ENCODE measurements at regions not wholly inside any gene's neighbourhood (a gene's known extent, or its start where the extent isn't known, plus 50 kb on each side); places are given as distances from the start of the nearest gene placed in this dataset.

DNA sequence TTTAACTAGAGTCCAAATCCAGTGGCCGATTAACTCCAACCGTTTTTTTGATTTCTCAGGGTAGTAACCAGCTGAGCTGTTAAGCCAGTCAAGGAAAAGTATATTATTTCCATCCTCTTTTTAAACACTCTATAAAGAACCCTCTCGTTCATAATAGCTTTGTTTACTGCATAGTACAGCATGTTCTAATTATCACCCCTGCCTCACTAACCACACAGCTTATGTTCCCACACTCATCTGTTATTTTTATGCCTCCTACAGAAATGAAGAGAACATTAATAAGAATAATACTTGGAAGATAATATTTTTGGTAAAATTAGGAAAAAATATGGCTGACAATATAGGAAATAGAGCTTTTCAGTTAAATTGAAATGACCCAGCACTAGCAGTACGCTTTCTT, 2132.8 kb upstream of the CELF4 start:
- Mint-ChIP-seq H3K36me3 (ENCODE audit: insufficient read depth, unreplicated experiment) (peaks cover 5% of the 10 kb centered on the region), H3K9me3 (ENCODE audit: unreplicated experiment) (no peaks in the 10 kb centered on the region), H3K4me1 (ENCODE audit: insufficient read depth, unreplicated experiment) (peaks cover 11% of the 10 kb centered on the region), H3K27ac (ENCODE audit: low read depth, unreplicated experiment) (no peak overlapping the region), H3K4me3 (ENCODE audit: unreplicated experiment) (no peak overlapping the region), H3K27me3 (ENCODE audit: insufficient read depth, unreplicated experiment) (no peaks in the 10 kb centered on the region)
- BruUV-seq (replicated peaks) = no TSS peak
- ChIA-PET CTCF (interaction anchor here (0.6 kb wide), 1 partner anchor 99 kb away, joined by 3 read pairs; no protein-coding TSS in a partner anchor), POLR2A (no interaction called here)
- no peak for DNase-seq (ENCODE audit: unreplicated experiment)
- intact Hi-C loops (cut with micrococcal nuclease) = no loop called here
- TF ChIP-seq, protein P1, sequence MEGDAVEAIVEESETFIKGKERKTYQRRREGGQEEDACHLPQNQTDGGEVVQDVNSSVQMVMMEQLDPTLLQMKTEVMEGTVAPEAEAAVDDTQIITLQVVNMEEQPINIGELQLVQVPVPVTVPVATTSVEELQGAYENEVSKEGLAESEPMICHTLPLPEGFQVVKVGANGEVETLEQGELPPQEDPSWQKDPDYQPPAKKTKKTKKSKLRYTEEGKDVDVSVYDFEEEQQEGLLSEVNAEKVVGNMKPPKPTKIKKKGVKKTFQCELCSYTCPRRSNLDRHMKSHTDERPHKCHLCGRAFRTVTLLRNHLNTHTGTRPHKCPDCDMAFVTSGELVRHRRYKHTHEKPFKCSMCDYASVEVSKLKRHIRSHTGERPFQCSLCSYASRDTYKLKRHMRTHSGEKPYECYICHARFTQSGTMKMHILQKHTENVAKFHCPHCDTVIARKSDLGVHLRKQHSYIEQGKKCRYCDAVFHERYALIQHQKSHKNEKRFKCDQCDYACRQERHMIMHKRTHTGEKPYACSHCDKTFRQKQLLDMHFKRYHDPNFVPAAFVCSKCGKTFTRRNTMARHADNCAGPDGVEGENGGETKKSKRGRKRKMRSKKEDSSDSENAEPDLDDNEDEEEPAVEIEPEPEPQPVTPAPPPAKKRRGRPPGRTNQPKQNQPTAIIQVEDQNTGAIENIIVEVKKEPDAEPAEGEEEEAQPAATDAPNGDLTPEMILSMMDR (IDR thresholded peaks at IDR 0.05; ENCODE audit: unreplicated experiment) = no peak

DNA sequence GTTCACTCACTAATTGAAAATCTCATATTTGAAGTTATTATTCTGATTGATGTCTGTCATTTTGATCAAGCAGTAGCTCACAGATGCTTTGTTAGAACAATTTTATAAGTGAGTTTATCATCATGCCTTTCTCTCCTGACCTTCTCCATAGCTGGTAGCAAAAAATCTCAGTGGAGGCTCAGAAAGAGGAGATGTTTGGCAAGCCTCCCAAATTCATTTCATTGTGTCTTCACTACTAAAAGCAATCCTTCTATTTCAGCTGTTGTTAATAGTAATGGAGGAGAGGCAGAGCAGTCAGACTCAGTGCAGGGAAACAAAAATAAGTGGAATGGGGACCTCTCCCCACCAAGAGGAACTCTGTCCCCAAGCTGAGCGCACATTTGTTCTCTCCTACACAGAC, 2127.8 kb upstream of the CELF4 start:
- CTCF ChIA-PET = interaction anchor here (0.6 to 1.6 kb wide), 3 partner anchors 148 to 1275 kb away, joined by 3 to 5 read pairs (median 3); no protein-coding TSS in a partner anchor
- H3K27ac Mint-ChIP-seq (ENCODE audit: low read depth, unreplicated experiment) = no peak overlapping the region
- H3K4me1 Mint-ChIP-seq (ENCODE audit: insufficient read depth, unreplicated experiment) = no peaks in the 10 kb centered on the region
- POLR2A ChIA-PET = no interaction called here
- H3K36me3 Mint-ChIP-seq (ENCODE audit: insufficient read depth, unreplicated experiment) = no peaks in the 10 kb centered on the region
- TF ChIP-seq, protein P1 (IDR thresholded peaks at IDR 0.05; ENCODE audit: unreplicated experiment) = no peak
- no TSS peak for BruUV-seq (replicated peaks)
- no peaks in the 10 kb centered on the region for H3K9me3 Mint-ChIP-seq (ENCODE audit: unreplicated experiment)
- H3K4me3 Mint-ChIP-seq (ENCODE audit: unreplicated experiment) = no peak overlapping the region
- intact Hi-C loops (cut with micrococcal nuclease) = no loop called here
- no peak for DNase-seq (ENCODE audit: unreplicated experiment)
- H3K27me3 Mint-ChIP-seq (ENCODE audit: insufficient read depth, unreplicated experiment) = no peaks in the 10 kb centered on the region

DNA sequence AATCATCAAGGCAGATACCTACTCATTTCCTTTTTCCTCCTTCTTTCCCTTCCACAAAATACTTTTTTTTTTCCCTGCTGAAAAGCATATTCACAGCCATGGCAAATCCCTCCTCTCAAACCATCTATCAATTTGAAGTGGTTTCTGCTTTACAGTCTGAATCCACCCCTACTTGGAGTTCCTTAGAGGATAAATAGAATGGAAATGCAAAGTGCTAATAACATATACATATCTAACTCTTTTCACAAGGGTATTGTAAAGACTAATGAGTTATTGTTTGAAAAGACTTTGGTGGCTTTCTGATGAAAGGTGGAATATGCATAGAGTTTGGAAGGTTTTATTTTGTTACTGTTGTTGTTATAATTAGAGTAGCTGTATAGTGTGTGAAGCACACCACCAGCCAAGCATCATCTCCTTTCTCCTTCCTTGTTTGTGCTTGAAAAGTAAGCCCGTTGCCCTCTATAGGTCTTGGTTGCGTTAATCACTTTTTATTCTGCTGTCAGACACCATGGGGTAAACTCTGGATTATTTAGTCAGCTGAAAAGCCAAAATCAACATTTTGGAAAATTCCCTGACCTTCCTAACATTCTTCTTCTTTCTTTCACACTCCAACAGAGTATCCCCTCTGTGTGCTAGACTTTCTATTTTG, 2126.9 kb upstream of the CELF4 start:
- ChIA-PET CTCF (interaction anchor here (1.6 kb wide), 1 partner anchor 149 kb away, joined by 5 read pairs; no protein-coding TSS in a partner anchor), POLR2A (no interaction called here)
- intact Hi-C loops (cut with micrococcal nuclease) = no loop called here
- no TSS peak for BruUV-seq (replicated peaks)
- Mint-ChIP-seq H3K27me3 (ENCODE audit: insufficient read depth, unreplicated experiment) (no peaks in the 10 kb centered on the region), H3K4me1 (ENCODE audit: insufficient read depth, unreplicated experiment) (no peaks in the 10 kb centered on the region), H3K36me3 (ENCODE audit: insufficient read depth, unreplicated experiment) (no peaks in the 10 kb centered on the region), H3K27ac (ENCODE audit: low read depth, unreplicated experiment) (no peak overlapping the region), H3K4me3 (ENCODE audit: unreplicated experiment) (no peak overlapping the region), H3K9me3 (ENCODE audit: unreplicated experiment) (no peaks in the 10 kb centered on the region)
- TF ChIP-seq, protein P1 (IDR thresholded peaks at IDR 0.05; ENCODE audit: unreplicated experiment) = no peak
- DNase-seq (ENCODE audit: unreplicated experiment) = no peak

DNA sequence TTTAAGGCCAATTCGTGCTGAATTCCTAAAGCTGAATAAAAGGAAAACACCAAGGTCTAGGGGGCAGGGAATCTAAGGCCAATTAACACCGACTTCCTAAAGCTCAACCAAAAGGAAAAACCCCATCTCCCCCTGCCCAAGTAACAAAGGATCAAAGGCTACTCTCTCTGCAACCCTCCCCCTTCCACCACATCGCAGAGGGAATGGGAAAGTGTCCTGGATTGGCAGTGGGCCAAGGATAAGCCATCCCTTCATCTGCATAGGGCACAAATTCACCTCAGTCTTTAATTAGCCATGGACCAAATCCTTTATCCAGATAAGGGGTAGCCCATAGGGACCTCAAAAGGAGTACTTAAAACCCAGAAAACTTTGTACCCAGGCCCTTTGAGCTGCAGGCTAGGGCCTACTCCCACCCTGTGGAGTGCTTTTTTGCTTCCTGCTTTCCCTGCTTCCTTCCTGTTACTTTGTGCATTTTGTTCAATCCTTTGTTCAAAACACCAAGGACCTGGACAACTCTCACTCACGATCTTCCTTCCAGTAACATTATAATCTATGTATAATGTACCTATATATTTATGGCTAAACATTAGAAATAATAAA, 2119.8 kb upstream of the CELF4 start:
- POLR2A ChIA-PET = interaction anchor here (0.6 kb wide), 1 partner anchor 1275 kb away, joined by 3 read pairs; no protein-coding TSS in a partner anchor
- CTCF ChIA-PET = interaction anchor here (0.7 kb wide), 1 partner anchor 120 kb away, joined by 3 read pairs; no protein-coding TSS in a partner anchor
- Mint-ChIP-seq H3K27me3 (ENCODE audit: insufficient read depth, unreplicated experiment) (no peaks in the 10 kb centered on the region), H3K4me1 (ENCODE audit: insufficient read depth, unreplicated experiment) (peaks cover 7% of the 10 kb centered on the region), H3K9me3 (ENCODE audit: unreplicated experiment) (no peaks in the 10 kb centered on the region), H3K27ac (ENCODE audit: low read depth, unreplicated experiment) (no peak overlapping the region), H3K36me3 (ENCODE audit: insufficient read depth, unreplicated experiment) (no peaks in the 10 kb centered on the region), H3K4me3 (ENCODE audit: unreplicated experiment) (no peak overlapping the region)
- intact Hi-C loops (cut with micrococcal nuclease) = no loop called here
- TF ChIP-seq, protein P1 (IDR thresholded peaks at IDR 0.05; ENCODE audit: unreplicated experiment) = no peak
- no peak for DNase-seq (ENCODE audit: unreplicated experiment)
- BruUV-seq (replicated peaks) = no TSS peak

All from MCF 10A (cell line).